Endodermal cell (in vitro differentiated cells): ENCODE measurements at regions not wholly inside any gene's neighbourhood (a gene's known extent, or its start where the extent isn't known, plus 50 kb on each side); places are given as distances from the start of the nearest gene placed in this dataset.
"Not testable (repeated sequence)": the region's sequence is repeated elsewhere in the genome, so short reads cannot be mapped to it uniquely, and the experiment has no call there.

ENCODE experiments used
- DNase-seq: peaks from one replicate; pipeline ENCODE4 v3.0.0-alpha.2; 2017
- H3K27ac ChIP-seq: 2 replicates; pipeline ENCODE4 v1.5.1; 2013; ENCODE audit warnings: mild to moderate bottlenecking, low read depth, low read length, moderate library complexity
- H3K27me3 ChIP-seq: 2 replicates; pipeline ENCODE4 v1.6.1; 2013; ENCODE audit warnings: mild to moderate bottlenecking, low read length, moderate library complexity; ENCODE audit not compliant: insufficient read depth, control insufficient read depth, poor library complexity, severe bottlenecking
- H3K36me3 ChIP-seq: 2 replicates; pipeline ENCODE4 v1.7.0; 2013; ENCODE audit warnings: mild to moderate bottlenecking, low read length, moderate library complexity; ENCODE audit not compliant: control insufficient read depth, insufficient read depth
- H3K4me1 ChIP-seq: one replicate; pipeline ENCODE4 v1.7.0; 2013; ENCODE audit warnings: low read length; ENCODE audit not compliant: control insufficient read depth, insufficient read depth
- H3K4me3 ChIP-seq: 2 replicates; pipeline ENCODE4 v1.5.1; 2013; ENCODE audit warnings: mild to moderate bottlenecking, low read length, moderate library complexity
- H3K9ac ChIP-seq: 2 replicates; pipeline ENCODE4 v1.6.1; 2013; ENCODE audit warnings: mild to moderate bottlenecking, low read length, moderate library complexity; ENCODE audit not compliant: poor library complexity, severe bottlenecking; ENCODE audit errors: extremely low read depth
- H3K9me3 ChIP-seq: 2 replicates; pipeline ENCODE4 v1.6.1; 2013; ENCODE audit warnings: mild to moderate bottlenecking, low read length, moderate library complexity; ENCODE audit not compliant: control insufficient read depth
- H3K27ac Mint-ChIP-seq: 2 replicates; pipeline ENCODE4 v1.8.0; 2020; ENCODE audit warnings: mixed read lengths
- H3K27me3 Mint-ChIP-seq: 2 replicates; pipeline ENCODE4 v1.8.0; 2021; ENCODE audit warnings: mild to moderate bottlenecking, mixed read lengths; ENCODE audit not compliant: insufficient read depth
- H3K36me3 Mint-ChIP-seq: 2 replicates; pipeline ENCODE4 v1.8.0; 2020; ENCODE audit warnings: low read depth, mixed read lengths
- H3K4me1 Mint-ChIP-seq: 2 replicates; pipeline ENCODE4 v1.8.0; 2020; ENCODE audit warnings: mixed read lengths
- H3K4me3 Mint-ChIP-seq: 2 replicates; pipeline ENCODE4 v1.8.0; 2020; ENCODE audit warnings: mild to moderate bottlenecking, moderate library complexity, mixed read lengths
- H3K9me3 Mint-ChIP-seq: 2 replicates; pipeline ENCODE4 v1.8.0; 2020; ENCODE audit warnings: mild to moderate bottlenecking, mixed read lengths
- WGBS, 2 experiments: methylation state at CpG; one replicate each; pipeline versions ENCODE4 v1.1.5 to v1.1.7; 2013; ENCODE audit warnings: missing lambda C conversion rate in 2 of 2, mixed read lengths in 1 of 2; ENCODE audit not compliant: insufficient coverage in 1 of 2, insufficient read length in 1 of 2; 5-methylcytosine and 5-hydroxymethylcytosine counted together
- TF ChIP-seq, protein P1 (sequence below): fragments of 200-600 bp; sonication (generic); conservative IDR thresholded peaks from 2 replicates; pipeline ENCODE4 v1.5.0; 2021; ENCODE audit warnings: antibody characterized with exemption, mild to moderate bottlenecking

DNA sequence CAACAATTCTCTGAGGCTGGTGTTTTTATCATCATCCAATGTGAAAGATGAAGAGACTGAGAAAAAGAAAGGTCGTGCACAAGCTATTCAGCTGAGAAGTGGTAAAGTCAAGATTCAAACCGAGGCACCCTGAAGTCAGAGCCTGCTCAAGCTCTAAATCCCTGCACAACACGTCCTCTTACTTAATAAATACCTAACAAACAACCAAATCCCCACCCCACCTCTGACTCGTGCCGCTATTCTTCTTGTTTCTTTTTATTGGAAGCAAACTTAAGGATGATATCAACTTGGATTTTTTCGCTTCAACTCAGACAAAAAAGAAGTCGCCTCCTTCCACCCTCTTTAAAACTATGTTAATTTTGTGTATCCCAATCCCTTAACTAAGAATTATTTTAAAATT, 140.2 kb downstream of the CEP120 start:
- no peak overlapping the region for H3K9ac ChIP-seq
- TF ChIP-seq, protein P1, sequence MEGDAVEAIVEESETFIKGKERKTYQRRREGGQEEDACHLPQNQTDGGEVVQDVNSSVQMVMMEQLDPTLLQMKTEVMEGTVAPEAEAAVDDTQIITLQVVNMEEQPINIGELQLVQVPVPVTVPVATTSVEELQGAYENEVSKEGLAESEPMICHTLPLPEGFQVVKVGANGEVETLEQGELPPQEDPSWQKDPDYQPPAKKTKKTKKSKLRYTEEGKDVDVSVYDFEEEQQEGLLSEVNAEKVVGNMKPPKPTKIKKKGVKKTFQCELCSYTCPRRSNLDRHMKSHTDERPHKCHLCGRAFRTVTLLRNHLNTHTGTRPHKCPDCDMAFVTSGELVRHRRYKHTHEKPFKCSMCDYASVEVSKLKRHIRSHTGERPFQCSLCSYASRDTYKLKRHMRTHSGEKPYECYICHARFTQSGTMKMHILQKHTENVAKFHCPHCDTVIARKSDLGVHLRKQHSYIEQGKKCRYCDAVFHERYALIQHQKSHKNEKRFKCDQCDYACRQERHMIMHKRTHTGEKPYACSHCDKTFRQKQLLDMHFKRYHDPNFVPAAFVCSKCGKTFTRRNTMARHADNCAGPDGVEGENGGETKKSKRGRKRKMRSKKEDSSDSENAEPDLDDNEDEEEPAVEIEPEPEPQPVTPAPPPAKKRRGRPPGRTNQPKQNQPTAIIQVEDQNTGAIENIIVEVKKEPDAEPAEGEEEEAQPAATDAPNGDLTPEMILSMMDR = no peak

DNA sequence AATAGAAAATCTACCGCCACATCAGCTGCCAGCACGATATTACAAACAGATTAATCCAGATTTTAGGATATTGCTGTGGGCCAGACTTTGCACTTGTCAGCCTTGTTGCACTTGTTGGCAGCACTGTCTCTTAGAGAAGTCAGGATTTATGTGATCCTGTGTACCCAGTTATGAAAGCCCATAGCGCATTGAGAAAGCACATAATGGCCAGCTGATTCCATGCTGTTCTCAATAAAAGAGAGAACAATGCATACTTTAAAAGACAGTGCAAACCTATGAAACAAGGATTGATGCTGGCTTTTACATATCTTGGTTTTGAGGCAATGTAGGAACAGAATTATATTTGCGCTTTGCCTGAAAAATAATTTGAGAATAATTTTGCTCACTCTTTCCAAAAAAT, 140.8 kb downstream of the CEP120 start:
- Mint-ChIP-seq H3K4me3 (no peak overlapping the region), H3K36me3 (no peaks in the 10 kb centered on the region), H3K27ac (no peak overlapping the region), H3K27me3 (peaks cover 39% of the 10 kb centered on the region), H3K4me1 (peaks cover 7% of the 10 kb centered on the region), H3K9me3 (no peaks in the 10 kb centered on the region)
- TF ChIP-seq, protein P1 = no peak
- Histone ChIP-seq H3K36me3 (no peaks in the 10 kb centered on the region), H3K4me3 (no peak overlapping the region), H3K27me3 (peaks cover 5% of the 10 kb centered on the region), H3K4me1 (no peaks in the 10 kb centered on the region), H3K27ac (no peak overlapping the region), H3K9ac (no peak overlapping the region), H3K9me3 (no peaks in the 10 kb centered on the region)
- DNase-seq = no peak
- WGBS, 2 experiments = 92 to 100% methylated on average over 4 of the region's 4 CpGs

More for the DNA sequence above, 140.2 kb downstream of the CEP120 start:
- Mint-ChIP-seq H3K4me3 (no peak overlapping the region), H3K36me3 (no peaks in the 10 kb centered on the region), H3K27me3 (peaks cover 39% of the 10 kb centered on the region), H3K27ac (no peak overlapping the region), H3K9me3 (no peaks in the 10 kb centered on the region), H3K4me1 (peaks cover 7% of the 10 kb centered on the region)
- H3K4me1 ChIP-seq = no peaks in the 10 kb centered on the region
- no peak overlapping the region for H3K4me3 ChIP-seq
- H3K36me3 ChIP-seq = no peaks in the 10 kb centered on the region
- WGBS, 2 experiments = 38 to 56% methylated on average over 4 to 7 of the region's 7 CpGs
- no peaks in the 10 kb centered on the region for H3K9me3 ChIP-seq
- no peak overlapping the region for H3K27ac ChIP-seq
- DNase-seq = no peak
- H3K27me3 ChIP-seq = peaks cover 5% of the 10 kb centered on the region

DNA sequence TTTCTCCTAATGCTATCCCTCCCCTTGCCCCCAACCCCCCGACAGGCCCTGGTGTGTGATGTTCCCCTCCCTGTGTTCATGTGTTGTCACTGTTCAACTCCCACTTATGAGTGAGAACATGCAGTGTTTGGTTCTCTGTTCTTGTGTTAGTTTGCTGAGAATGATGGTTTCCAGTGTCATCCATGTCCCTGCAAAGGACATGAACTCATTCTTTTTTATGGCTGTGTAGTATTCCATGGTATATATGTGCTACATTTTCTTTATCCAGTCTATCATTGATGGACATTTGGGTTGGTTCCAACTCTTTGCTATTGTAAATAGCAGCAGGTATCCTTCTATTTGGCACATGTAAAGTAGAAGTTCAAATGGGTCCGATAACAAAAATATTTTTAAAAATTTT, 142.3 kb downstream of the CEP120 start:
- not testable (repeated sequence) for DNase-seq, H3K4me1 ChIP-seq, H3K36me3 ChIP-seq, H3K27me3 ChIP-seq, H3K27ac Mint-ChIP-seq, H3K4me1 Mint-ChIP-seq, H3K9me3 Mint-ChIP-seq, H3K36me3 Mint-ChIP-seq, H3K9ac ChIP-seq, H3K9me3 ChIP-seq, H3K27ac ChIP-seq, H3K4me3 ChIP-seq, H3K4me3 Mint-ChIP-seq
- 96% methylated on average over 2 of the region's 2 CpGs; no CpG with 5 or more reads in 1 of the 2 experiments for WGBS, 2 experiments
- peaks cover 26% of the 10 kb centered on the region for H3K27me3 Mint-ChIP-seq

DNA sequence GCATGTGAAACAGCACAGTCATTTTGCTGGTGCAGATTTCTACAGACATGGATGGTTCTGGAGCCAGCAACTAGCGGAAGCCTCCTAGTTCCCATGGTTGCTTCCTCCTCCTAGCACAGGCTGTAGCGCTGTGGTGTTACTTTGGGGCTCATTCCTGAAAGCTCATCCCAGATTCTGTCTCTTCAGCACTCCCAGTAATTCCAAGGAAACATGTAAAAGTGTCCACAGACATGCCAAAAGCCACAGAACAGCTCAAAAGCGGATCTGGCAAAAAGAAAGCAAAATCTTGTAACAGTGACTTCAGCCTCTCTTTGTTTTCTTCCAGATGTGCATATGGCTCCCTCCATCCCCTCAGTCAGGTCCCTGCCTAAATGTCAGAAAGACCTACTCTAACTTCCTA, 144.1 kb downstream of the CEP120 start:
- no peak overlapping the region for H3K4me3 Mint-ChIP-seq
- no peaks in the 10 kb centered on the region for H3K9me3 Mint-ChIP-seq
- Histone ChIP-seq H3K9me3 (no peaks in the 10 kb centered on the region), H3K27me3 (no peaks in the 10 kb centered on the region), H3K36me3 (no peaks in the 10 kb centered on the region), H3K9ac (no peak overlapping the region), H3K4me3 (no peak overlapping the region), H3K27ac (no peak overlapping the region), H3K4me1 (no peaks in the 10 kb centered on the region)
- DNase-seq = no peak
- H3K27me3 Mint-ChIP-seq = peaks cover 14% of the 10 kb centered on the region
- no peaks in the 10 kb centered on the region for H3K36me3 Mint-ChIP-seq
- TF ChIP-seq, protein P1 = no peak
- no peaks in the 10 kb centered on the region for H3K4me1 Mint-ChIP-seq
- no peak overlapping the region for H3K27ac Mint-ChIP-seq
- WGBS, 2 experiments = 91 to 100% methylated on average over 3 of the region's 3 CpGs
